ENCODE measurements at regions not wholly inside any gene's neighbourhood (a gene's known extent, or its start where the extent isn't known, plus 50 kb on each side); places are given as distances from the start of the nearest gene placed in this dataset.

DNA sequence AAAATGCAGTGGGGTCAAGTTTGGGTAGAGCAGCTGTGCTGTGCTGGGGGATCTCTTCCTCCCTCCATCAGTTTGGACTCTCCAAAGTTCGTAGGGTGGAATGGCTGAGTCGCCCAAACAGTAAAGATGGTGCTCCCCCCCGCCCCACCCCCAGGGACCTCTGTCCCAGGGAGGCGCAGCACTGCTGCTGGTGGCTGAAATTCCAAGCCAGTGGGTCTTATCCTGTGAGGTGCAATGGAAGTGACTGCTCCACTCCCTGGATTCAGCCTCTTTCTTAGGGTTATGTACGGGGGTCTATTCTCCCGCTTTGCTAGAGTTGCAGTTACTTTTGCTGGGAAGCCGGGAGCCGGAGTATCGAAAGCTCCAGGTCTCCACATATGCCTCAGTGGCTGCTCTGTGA lies 97.5 kb upstream of the CTAGE1 start:
- intact Hi-C loops (cut with DNase I) = no loop called here
- Histone ChIP-seq H3K4me1 (no peaks in the 10 kb centered on the region), H3K4me3 (no peak overlapping the region), H3K9me3 (no peaks in the 10 kb centered on the region), H3K27ac (no peak overlapping the region), H3K36me3 (no peaks in the 10 kb centered on the region), H3K27me3 (no peaks in the 10 kb centered on the region)
- no peak for DNase-seq
- TF ChIP-seq, protein P1, sequence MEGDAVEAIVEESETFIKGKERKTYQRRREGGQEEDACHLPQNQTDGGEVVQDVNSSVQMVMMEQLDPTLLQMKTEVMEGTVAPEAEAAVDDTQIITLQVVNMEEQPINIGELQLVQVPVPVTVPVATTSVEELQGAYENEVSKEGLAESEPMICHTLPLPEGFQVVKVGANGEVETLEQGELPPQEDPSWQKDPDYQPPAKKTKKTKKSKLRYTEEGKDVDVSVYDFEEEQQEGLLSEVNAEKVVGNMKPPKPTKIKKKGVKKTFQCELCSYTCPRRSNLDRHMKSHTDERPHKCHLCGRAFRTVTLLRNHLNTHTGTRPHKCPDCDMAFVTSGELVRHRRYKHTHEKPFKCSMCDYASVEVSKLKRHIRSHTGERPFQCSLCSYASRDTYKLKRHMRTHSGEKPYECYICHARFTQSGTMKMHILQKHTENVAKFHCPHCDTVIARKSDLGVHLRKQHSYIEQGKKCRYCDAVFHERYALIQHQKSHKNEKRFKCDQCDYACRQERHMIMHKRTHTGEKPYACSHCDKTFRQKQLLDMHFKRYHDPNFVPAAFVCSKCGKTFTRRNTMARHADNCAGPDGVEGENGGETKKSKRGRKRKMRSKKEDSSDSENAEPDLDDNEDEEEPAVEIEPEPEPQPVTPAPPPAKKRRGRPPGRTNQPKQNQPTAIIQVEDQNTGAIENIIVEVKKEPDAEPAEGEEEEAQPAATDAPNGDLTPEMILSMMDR (IDR thresholded peaks at IDR 0.05) = no peak
- no peak for ATAC-seq

DNA sequence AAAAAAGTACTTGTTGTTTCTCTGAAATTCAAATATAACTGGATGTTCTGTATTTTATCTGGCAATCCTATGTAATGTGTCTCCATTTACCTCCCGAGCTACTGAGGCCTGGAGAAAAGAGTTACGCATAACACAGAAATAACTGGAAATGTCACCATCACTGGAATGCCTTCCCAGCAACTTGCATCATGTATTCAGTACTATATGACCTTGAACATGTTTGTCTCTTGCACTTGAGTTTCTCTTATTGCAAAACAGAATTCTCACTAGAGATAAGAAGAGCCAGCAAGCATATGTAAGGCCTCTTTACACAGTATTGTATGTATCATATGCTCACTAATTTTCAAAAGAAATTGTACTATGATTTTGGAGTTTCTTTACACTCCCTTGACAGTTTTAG lies 99.6 kb upstream of the CTAGE1 start:
- Histone ChIP-seq H3K27me3 (no peaks in the 10 kb centered on the region), H3K4me3 (no peak overlapping the region), H3K36me3 (no peaks in the 10 kb centered on the region), H3K4me1 (no peaks in the 10 kb centered on the region), H3K9me3 (no peaks in the 10 kb centered on the region), H3K27ac (no peak overlapping the region)
- TF ChIP-seq, protein P1 (IDR thresholded peaks at IDR 0.05) = no peak
- DNase-seq (peak in 1 of 4 donors; percentile 25), ATAC-seq (no peak)
- intact Hi-C loops (cut with DNase I) = no loop called here

DNA sequence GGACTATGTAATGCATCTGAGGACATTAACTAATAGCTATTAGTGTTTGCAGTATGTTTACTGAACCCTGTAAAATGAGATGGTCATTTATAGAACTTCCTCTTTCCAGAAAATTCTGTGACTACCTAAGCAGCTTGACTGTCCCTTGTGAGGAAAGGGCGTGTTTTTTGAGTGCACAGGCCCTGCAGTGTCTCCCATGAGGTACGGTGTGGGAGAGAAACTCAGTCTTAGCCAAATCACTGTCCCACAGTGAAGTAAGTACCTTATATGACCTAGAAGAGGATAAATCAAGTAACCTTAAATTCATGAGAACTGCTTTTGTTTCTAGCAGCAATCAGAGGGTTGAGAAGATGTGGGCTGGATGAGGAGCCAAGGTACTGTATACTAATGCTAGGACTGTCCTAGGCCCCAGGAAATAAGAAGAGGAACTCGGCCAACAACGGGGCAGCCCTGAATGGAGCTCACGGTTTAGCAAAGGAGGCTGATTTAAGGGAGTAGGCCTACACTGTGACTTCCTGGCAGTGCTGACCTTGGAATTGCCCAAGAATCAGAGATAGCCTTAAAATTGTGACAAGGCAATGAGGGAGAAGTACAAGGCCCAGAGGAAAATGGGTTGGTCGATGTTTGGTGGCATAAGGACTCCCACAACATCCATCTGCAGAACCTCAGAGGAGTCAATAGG lies 103.5 kb upstream of the CTAGE1 start:
- ATAC-seq = no peak
- Histone ChIP-seq H3K4me1 (no peaks in the 10 kb centered on the region), H3K9me3 (no peaks in the 10 kb centered on the region), H3K4me3 (no peak overlapping the region), H3K27ac (no peak overlapping the region), H3K27me3 (no peaks in the 10 kb centered on the region), H3K36me3 (no peaks in the 10 kb centered on the region)
- TF ChIP-seq, protein P1 (IDR thresholded peaks at IDR 0.05) = no peak
- intact Hi-C loops (cut with DNase I) = no loop called here
- DNase-seq = no peak

DNA sequence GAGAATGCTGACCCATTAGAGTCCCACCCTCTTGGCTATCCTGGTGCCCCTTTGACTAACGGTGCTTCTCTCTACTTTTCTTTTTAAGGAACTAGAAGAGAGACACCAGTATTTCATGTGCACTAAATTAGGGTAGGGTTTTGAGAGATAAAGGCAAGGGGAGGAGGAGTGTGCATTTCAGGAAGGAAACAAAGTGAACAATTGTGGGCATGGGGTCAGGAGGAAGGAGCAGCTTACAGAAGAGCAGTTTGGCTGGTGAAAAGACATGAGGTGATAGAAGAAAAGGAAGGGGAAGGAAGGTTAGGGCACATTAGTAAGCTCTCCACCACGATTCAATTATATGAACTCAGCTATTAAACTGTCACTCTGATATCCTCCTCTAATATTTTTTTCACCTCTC lies 105.8 kb upstream of the CTAGE1 start:
- Histone ChIP-seq H3K27me3 (no peaks in the 10 kb centered on the region), H3K4me1 (no peaks in the 10 kb centered on the region), H3K36me3 (no peaks in the 10 kb centered on the region), H3K9me3 (no peaks in the 10 kb centered on the region), H3K27ac (no peak overlapping the region), H3K4me3 (no peak overlapping the region)
- intact Hi-C loops (cut with DNase I) = no loop called here
- ATAC-seq (no peak), DNase-seq (no peak)
- TF ChIP-seq, protein P1 (IDR thresholded peaks at IDR 0.05) = no peak

DNA sequence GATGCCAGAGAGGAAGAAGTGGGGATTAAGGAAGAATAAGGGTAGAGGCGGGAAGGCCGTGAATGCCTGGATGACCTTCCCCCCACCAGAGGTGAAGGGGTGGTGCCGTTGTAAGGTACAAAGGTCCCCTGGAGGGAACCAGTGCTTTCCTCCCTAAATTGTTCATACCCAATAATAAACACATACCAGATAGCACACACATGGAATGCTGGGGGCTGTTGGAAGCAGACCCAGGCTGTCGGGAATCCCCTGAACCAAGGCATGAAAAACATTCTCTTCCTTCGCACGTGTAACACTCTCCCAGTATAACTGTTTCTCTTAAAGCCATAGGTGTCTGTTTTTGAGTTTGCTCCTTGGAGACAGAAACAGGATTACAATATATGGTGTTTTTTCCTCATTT lies 107.1 kb upstream of the CTAGE1 start:
- H3K4me1 ChIP-seq = no peaks in the 10 kb centered on the region
- DNase-seq (no peak), ATAC-seq (no peak)
- intact Hi-C loops (cut with DNase I) = no loop called here
- no peaks in the 10 kb centered on the region for H3K27me3 ChIP-seq
- no peaks in the 10 kb centered on the region for H3K36me3 ChIP-seq
- H3K27ac ChIP-seq = no peak overlapping the region
- no peaks in the 10 kb centered on the region for H3K9me3 ChIP-seq
- no peak overlapping the region for H3K4me3 ChIP-seq
- TF ChIP-seq, protein P1 (IDR thresholded peaks at IDR 0.05) = no peak
